Hepatocyte (in vitro differentiated cells): ENCODE measurements at regions not wholly inside any gene's neighbourhood (a gene's known extent, or its start where the extent isn't known, plus 50 kb on each side); places are given as distances from the start of the nearest gene placed in this dataset.

Experiments
- CTCF ChIP-seq: fragments of 200-600 bp; sonication (generic); IDR thresholded peaks from 2 replicates; pipeline ENCODE4 v1.5.1; 2016; ENCODE audit warnings: antibody characterized with exemption, mild to moderate bottlenecking; ENCODE audit not compliant: poor library complexity
- EZH2 ChIP-seq: fragments of 200-600 bp; sonication (generic); IDR thresholded peaks from 2 replicates; pipeline ENCODE4 v1.6.1; 2016; ENCODE audit warnings: antibody characterized with exemption, mild to moderate bottlenecking, borderline replicate concordance

GRCh38 chr16:54605536-54606066 lies 319.0 kb upstream of the IRX3 start:
- TF ChIP-seq CTCF (no peak), EZH2 (no peak)
